Gastroesophageal sphincter (tissue), 4 donors: ENCODE measurements at regions not wholly inside any gene's neighbourhood (a gene's known extent, or its start where the extent isn't known, plus 50 kb on each side); places are given as distances from the start of the nearest gene placed in this dataset.

ENCODE experiments used
- ATAC-seq: fragments of 150-250 bp; one replicate; pipeline ENCODE4 v1.9.1; 2016; ENCODE audit warnings: mild to moderate bottlenecking, moderate library complexity
- H3K27ac ChIP-seq, 4 donors: fragments of 200-600 bp; sonication (generic) in 3 of 4; 1 replicate in 3 of 4; 2 replicates in 1 of 4; pipeline ENCODE4 v1.5.1; 2016 to 2019
- H3K27me3 ChIP-seq: fragments of 200-600 bp; sonication (generic); one replicate; pipeline ENCODE4 v1.5.1; 2019
- H3K36me3 ChIP-seq, 2 donors: fragments of 200-600 bp; sonication (generic); one replicate each; pipeline ENCODE4 v1.5.1; 2019; ENCODE audit warnings: control low read depth in 1 of 2
- H3K4me1 ChIP-seq, 3 donors: fragments of 200-600 bp; sonication (generic); 1 replicate in 2 of 3; 2 replicates in 1 of 3; pipeline ENCODE4 v1.5.1; 2016 to 2019; ENCODE audit warnings: control low read depth in 2 of 3
- H3K4me3 ChIP-seq, 2 donors: fragments of 200-600 bp; sonication (generic); one replicate each; pipeline ENCODE4 v1.5.1; 2019; ENCODE audit warnings: mild to moderate bottlenecking in 1 of 2, moderate library complexity in 1 of 2
- H3K9me3 ChIP-seq, 3 donors: fragments of 200-600 bp; sonication (generic); one replicate each; pipeline ENCODE4 v1.5.1; 2017 to 2019; ENCODE audit warnings: control low read depth in 2 of 3
- EP300 ChIP-seq: sonication (generic); formaldehyde crosslinking; IDR thresholded peaks from one replicate; pipeline ENCODE4 v1.6.1; 2017; ENCODE audit warnings: antibody characterized with exemption, mild to moderate bottlenecking
- POLR2A ChIP-seq, 2 donors: fragments of 450-650 bp; IDR thresholded peaks; one replicate each; pipeline ENCODE4 v1.6.1; 2017; ENCODE audit warnings: antibody characterized with exemption in 2 of 2, mild to moderate bottlenecking in 2 of 2, moderate library complexity in 1 of 2
- POLR2AphosphoS5 ChIP-seq: sonication (generic); formaldehyde crosslinking; IDR thresholded peaks from one replicate; pipeline ENCODE4 v1.6.1; 2017; ENCODE audit warnings: antibody characterized with exemption
- WGBS, 2 donors: methylation state at CpG; one replicate each; pipeline ENCODE4 v1.1.5; 2018; ENCODE audit warnings: low coverage in 1 of 2; 5-methylcytosine and 5-hydroxymethylcytosine counted together
- TF ChIP-seq, protein P1 (sequence below), 4 experiments: fragments of 200-600 bp in 2 of 4; fragments of 450-650 bp in 2 of 4; sonication (generic) in 1 of 4; IDR thresholded peaks; one replicate each; pipeline ENCODE4 v1.5.1; 2017 to 2019; ENCODE audit warnings: antibody characterized with exemption in 4 of 4, mild to moderate bottlenecking in 2 of 4, moderate library complexity in 2 of 4

GRCh38 chr16:9518051-9518450 is 426.6 kb downstream of the HAPSTR1 start:
- WGBS, 2 donors, result 11 to 15% methylated on average over 3 of the region's 3 CpGs
- Histone ChIP-seq H3K27me3 (no peaks in the 10 kb centered on the region), H3K36me3 (no peaks in the 10 kb centered on the region), H3K4me3 (no peak overlapping the region), H3K27ac (no peak overlapping the region), H3K9me3 (peaks cover 0 to 5% (median 0%) of the 10 kb centered on the region in 3 donors), H3K4me1 (peaks cover 0 to 17% (median 0%) of the 10 kb centered on the region in 3 donors)
- TF ChIP-seq, protein P1, sequence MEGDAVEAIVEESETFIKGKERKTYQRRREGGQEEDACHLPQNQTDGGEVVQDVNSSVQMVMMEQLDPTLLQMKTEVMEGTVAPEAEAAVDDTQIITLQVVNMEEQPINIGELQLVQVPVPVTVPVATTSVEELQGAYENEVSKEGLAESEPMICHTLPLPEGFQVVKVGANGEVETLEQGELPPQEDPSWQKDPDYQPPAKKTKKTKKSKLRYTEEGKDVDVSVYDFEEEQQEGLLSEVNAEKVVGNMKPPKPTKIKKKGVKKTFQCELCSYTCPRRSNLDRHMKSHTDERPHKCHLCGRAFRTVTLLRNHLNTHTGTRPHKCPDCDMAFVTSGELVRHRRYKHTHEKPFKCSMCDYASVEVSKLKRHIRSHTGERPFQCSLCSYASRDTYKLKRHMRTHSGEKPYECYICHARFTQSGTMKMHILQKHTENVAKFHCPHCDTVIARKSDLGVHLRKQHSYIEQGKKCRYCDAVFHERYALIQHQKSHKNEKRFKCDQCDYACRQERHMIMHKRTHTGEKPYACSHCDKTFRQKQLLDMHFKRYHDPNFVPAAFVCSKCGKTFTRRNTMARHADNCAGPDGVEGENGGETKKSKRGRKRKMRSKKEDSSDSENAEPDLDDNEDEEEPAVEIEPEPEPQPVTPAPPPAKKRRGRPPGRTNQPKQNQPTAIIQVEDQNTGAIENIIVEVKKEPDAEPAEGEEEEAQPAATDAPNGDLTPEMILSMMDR (IDR thresholded peaks at IDR 0.05), result no peak
- TF ChIP-seq POLR2AphosphoS5 (no peak), EP300 (no peak), POLR2A (IDR thresholded peaks at IDR 0.05) (no peak)
- ATAC-seq, result no peak

DNA sequence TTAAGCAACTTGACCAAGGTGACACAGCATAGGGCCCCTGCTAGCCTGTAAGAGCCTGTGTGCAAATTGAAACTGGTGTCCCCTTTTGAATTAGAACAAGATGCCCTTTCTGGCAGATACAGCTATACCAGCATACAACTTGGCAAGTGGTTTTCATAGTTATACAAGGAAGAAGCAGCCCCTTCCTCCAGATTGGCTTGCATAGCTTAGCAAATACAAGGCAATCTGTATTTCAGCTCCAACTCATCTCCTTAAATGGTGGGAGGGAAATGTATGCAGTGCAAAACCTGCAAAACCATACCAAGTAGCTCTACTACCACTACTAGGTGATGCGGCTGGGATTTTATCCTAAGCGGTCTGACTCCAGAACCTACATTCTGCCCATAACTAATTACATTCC is 427.1 kb downstream of the HAPSTR1 start:
- no peak for ATAC-seq
- H3K27ac ChIP-seq, result no peak overlapping the region
- WGBS, 2 donors, result 92 to 95% methylated on average over 2 of the region's 2 CpGs
- no peak overlapping the region for H3K4me3 ChIP-seq
- TF ChIP-seq POLR2A (IDR thresholded peaks at IDR 0.05) (no peak), POLR2AphosphoS5 (no peak), EP300 (no peak)
- H3K9me3 ChIP-seq, result no peaks in the 10 kb centered on the region
- H3K27me3 ChIP-seq, result no peaks in the 10 kb centered on the region
- H3K4me1 ChIP-seq, result peaks cover 0 to 17% (median 0%) of the 10 kb centered on the region in 3 donors
- no peaks in the 10 kb centered on the region for H3K36me3 ChIP-seq

GRCh38 chr16:9521749-9522370 is 430.4 kb downstream of the HAPSTR1 start:
- ATAC-seq, result no peak
- peaks cover 3% of the 10 kb centered on the region for H3K27me3 ChIP-seq
- no peak for TF ChIP-seq POLR2A (IDR thresholded peaks at IDR 0.05)
- TF ChIP-seq EP300, result no peak
- TF ChIP-seq, protein P1 (IDR thresholded peaks at IDR 0.05), result no peak
- no peak for TF ChIP-seq POLR2AphosphoS5
- H3K36me3 ChIP-seq, result no peaks in the 10 kb centered on the region
- H3K4me1 ChIP-seq, result peaks cover 0 to 17% (median 0%) of the 10 kb centered on the region in 3 donors
- H3K9me3 ChIP-seq, result no peaks in the 10 kb centered on the region
- H3K4me3 ChIP-seq, result no peak overlapping the region
- 58% methylated on average over 1 to 3 of the region's 7 CpGs for WGBS, 2 donors
- no peak overlapping the region for H3K27ac ChIP-seq

DNA sequence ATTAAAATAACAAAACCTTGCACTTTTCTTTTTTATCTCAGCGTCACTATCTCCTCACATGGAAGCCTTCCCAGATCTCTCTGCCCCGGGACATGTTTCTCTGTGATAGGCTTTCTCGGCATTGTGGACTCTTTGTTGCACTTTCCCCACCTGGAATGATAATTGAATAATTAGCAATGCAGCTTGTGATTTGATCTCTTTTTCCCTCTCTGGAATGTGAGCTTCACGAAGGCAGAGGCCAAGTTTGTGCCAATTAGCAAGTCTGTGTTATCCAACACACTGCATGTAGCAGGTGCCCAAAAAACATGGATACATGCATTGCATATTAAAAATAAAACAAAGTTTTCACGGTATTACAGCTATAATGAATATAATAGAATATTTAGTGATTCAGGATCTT is 431.2 kb downstream of the HAPSTR1 start:
- no peaks in the 10 kb centered on the region for H3K36me3 ChIP-seq
- no peak for ATAC-seq
- H3K4me1 ChIP-seq, result peaks cover 0 to 10% (median 0%) of the 10 kb centered on the region in 3 donors
- H3K27me3 ChIP-seq, result peaks cover 3% of the 10 kb centered on the region
- TF ChIP-seq POLR2A (IDR thresholded peaks at IDR 0.05) (no peak), EP300 (no peak), POLR2AphosphoS5 (no peak)
- TF ChIP-seq, protein P1 (IDR thresholded peaks at IDR 0.05), result no peak
- no peak overlapping the region for H3K27ac ChIP-seq
- WGBS, 2 donors, result 43 to 81% methylated on average over 5 of the region's 5 CpGs
- H3K4me3 ChIP-seq, result no peak overlapping the region
- no peaks in the 10 kb centered on the region for H3K9me3 ChIP-seq

DNA sequence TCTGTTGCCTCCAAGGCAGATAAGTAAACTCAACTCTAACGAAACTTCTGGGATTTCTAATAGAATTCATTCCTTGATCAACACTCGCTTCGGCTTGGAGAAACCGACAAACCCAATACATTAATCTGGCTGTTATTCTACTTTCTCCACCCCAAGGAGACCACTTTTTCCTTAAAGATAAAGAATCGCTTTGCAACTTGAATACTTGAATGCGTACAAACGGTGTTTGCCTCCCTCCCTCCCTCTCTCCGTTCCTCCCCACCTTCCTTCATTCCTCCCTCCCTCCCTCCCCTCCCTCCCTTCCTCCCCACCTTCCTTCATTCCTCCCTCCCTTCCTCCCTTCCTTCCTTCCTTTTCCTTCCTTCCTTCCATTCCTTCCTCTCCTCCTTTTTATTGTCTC is 432.6 kb downstream of the HAPSTR1 start:
- WGBS, 2 donors, result 67 to 82% methylated on average over 5 to 7 of the region's 8 CpGs
- Histone ChIP-seq H3K36me3 (no peaks in the 10 kb centered on the region), H3K4me1 (peaks cover 0 to 7% (median 0%) of the 10 kb centered on the region in 3 donors), H3K9me3 (no peaks in the 10 kb centered on the region), H3K27me3 (peaks cover 10% of the 10 kb centered on the region), H3K4me3 (no peak overlapping the region), H3K27ac (no peak overlapping the region)
- no peak for TF ChIP-seq POLR2AphosphoS5
- TF ChIP-seq POLR2A (IDR thresholded peaks at IDR 0.05), result no peak
- TF ChIP-seq EP300, result no peak
- TF ChIP-seq, protein P1 (IDR thresholded peaks at IDR 0.05), result no peak
- ATAC-seq, result no peak
